ENCODE measurements at regions not wholly inside any gene's neighbourhood (a gene's known extent, or its start where the extent isn't known, plus 50 kb on each side); places are given as distances from the start of the nearest gene placed in this dataset.
"Not testable (repeated sequence)": the region's sequence is repeated elsewhere in the genome, so short reads cannot be mapped to it uniquely, and the experiment has no call there.

- no peak for TF ChIP-seq CTCF (IDR thresholded peaks at IDR 0.05)
- H3K4me1 ChIP-seq = no peaks in the 10 kb centered on the region
- intact Hi-C loops (cut with DNase I; ENCODE audit: low total_unique reads) = no loop called here
- DNase-seq = no peak
- H3K27ac ChIP-seq = no peak overlapping the region
- no peaks in the 10 kb centered on the region for H3K9me3 ChIP-seq
- H3K4me3 ChIP-seq = no peak overlapping the region
- H3K27me3 ChIP-seq = no peaks in the 10 kb centered on the region
- H3K36me3 ChIP-seq = no peaks in the 10 kb centered on the region
Observed at GRCh38 chr11:24206511-24206910, 290.3 kb upstream of the LUZP2 start.

GRCh38 chr11:24216488-24216887, 280.4 kb upstream of the LUZP2 start:
- Histone ChIP-seq H3K9me3 (no peaks in the 10 kb centered on the region), H3K4me1 (no peaks in the 10 kb centered on the region), H3K4me3 (no peak overlapping the region), H3K27me3 (no peaks in the 10 kb centered on the region), H3K27ac (no peak overlapping the region), H3K36me3 (no peaks in the 10 kb centered on the region)
- TF ChIP-seq CTCF (IDR thresholded peaks at IDR 0.05) = no peak
- no peak for DNase-seq
- intact Hi-C loops (cut with DNase I; ENCODE audit: low total_unique reads) = no loop called here

- DNase-seq; intact Hi-C loops (cut with DNase I; ENCODE audit: low total_unique reads): not testable (repeated sequence)
Observed at GRCh38 chr11:24217319-24217718, 279.5 kb upstream of the LUZP2 start.

GRCh38 chr11:24225501-24225900, 271.4 kb upstream of the LUZP2 start:
- Histone ChIP-seq H3K27ac (no peak overlapping the region), H3K4me1 (no peaks in the 10 kb centered on the region), H3K9me3 (no peaks in the 10 kb centered on the region), H3K4me3 (no peak overlapping the region), H3K27me3 (no peaks in the 10 kb centered on the region), H3K36me3 (no peaks in the 10 kb centered on the region)
- no peak for TF ChIP-seq CTCF (IDR thresholded peaks at IDR 0.05)
- no peak for DNase-seq
- intact Hi-C loops (cut with DNase I; ENCODE audit: low total_unique reads) = no loop called here

More at GRCh38 chr11:24217319-24217718, 279.5 kb upstream of the LUZP2 start:
- H3K27me3 ChIP-seq, H3K36me3 ChIP-seq, H3K27ac ChIP-seq, H3K4me3 ChIP-seq, H3K9me3 ChIP-seq, H3K4me1 ChIP-seq: not testable (repeated sequence)

GRCh38 chr11:24226606-24227005, 270.2 kb upstream of the LUZP2 start:
- TF ChIP-seq CTCF (IDR thresholded peaks at IDR 0.05) = no peak
- Histone ChIP-seq H3K27me3 (no peaks in the 10 kb centered on the region), H3K4me1 (no peaks in the 10 kb centered on the region), H3K36me3 (no peaks in the 10 kb centered on the region), H3K4me3 (no peak overlapping the region), H3K27ac (no peak overlapping the region), H3K9me3 (no peaks in the 10 kb centered on the region)
- intact Hi-C loops (cut with DNase I; ENCODE audit: low total_unique reads) = no loop called here
- no peak for DNase-seq

- no peak for DNase-seq
- no peaks in the 10 kb centered on the region for H3K36me3 ChIP-seq
- H3K9me3 ChIP-seq = no peaks in the 10 kb centered on the region
- intact Hi-C loops (cut with DNase I; ENCODE audit: low total_unique reads) = no loop called here
- no peak for TF ChIP-seq CTCF (IDR thresholded peaks at IDR 0.05)
- H3K4me1 ChIP-seq = no peaks in the 10 kb centered on the region
- H3K27ac ChIP-seq = no peak overlapping the region
- H3K27me3 ChIP-seq = no peaks in the 10 kb centered on the region
- H3K4me3 ChIP-seq = no peak overlapping the region
Observed at GRCh38 chr11:24233041-24233440, 263.8 kb upstream of the LUZP2 start.

All from tibial artery (tissue), 4 donors.